ENCODE measurements at regions not wholly inside any gene's neighbourhood (a gene's known extent, or its start where the extent isn't known, plus 50 kb on each side); places are given as distances from the start of the nearest gene placed in this dataset.
A peak's percentile ranks its signal among the peaks of the same experiment; 100 is the strongest.

- TF ChIP-seq ZNF423 (CRISPR knock-in tag; IDR thresholded peaks at IDR 0.05) = no peak
- no peak for TF ChIP-seq GABPB1 (CRISPR knock-in tag; IDR thresholded peaks at IDR 0.05)
- TF ChIP-seq FOXJ3 (CRISPR knock-in tag; IDR thresholded peaks at IDR 0.05; ENCODE audit: borderline replicate concordance) = no peak
- no peak for TF ChIP-seq EMX1 (CRISPR knock-in tag; IDR thresholded peaks at IDR 0.05)
- no peak for TF ChIP-seq OVOL2 (CRISPR knock-in tag; IDR thresholded peaks at IDR 0.05; ENCODE audit: borderline replicate concordance)
Measured at GRCh38 chr13:111482126-111482525, 161.7 kb downstream of the TEX29 start (continued).

DNA sequence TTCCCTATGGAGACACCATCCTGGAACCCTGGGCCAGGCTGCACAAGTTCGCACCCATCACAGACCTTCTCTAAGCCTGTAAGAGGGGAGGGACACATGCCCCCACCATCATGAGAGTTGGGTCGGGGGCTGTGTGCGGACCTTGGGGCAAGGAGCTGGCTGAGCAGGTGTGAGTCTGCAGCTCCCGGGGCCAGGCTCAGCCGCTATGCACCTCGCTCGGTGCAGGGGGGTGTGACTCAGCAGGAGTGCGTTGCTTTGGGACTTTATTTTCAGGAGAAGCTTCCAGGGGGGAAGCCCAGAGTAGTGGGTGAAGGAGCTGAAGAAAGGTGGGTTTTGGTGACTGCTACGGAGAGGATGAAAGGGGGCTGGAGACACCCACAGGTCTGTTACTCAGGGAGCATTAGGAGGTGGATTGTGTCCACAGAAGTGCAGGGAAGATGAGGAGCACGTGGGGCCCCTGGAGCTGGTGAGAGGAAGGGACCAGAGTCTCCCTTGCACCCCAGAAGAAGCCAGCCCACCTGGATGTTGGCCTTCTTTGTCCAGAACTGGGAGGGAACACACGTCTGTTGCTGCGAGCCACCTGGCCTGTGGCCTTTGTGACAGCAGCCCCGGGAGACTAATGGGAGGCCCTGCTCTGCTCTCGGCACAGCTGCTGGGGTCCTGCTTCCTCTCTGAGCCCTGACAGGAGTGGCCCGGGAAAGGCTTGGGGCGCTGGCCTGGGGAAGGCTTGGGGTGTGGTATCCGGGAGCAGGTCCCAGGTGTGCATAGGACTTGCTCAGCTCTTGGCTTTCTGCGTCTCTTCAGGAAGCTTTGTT, 162.6 kb downstream of the TEX29 start:
- Mint-ChIP-seq H3K27me3 (ENCODE audit: low read depth) (no peaks in the 10 kb centered on the region), H3K4me1 (0 out of 2 replicates have a peak, but pooled peaks cover 4% of the 10 kb centered on the region), H3K27ac (no peak overlapping the region), H3K36me3 (peaks cover 18% of the 10 kb centered on the region), H3K9me3 (peaks cover 31% of the 10 kb centered on the region), H3K4me3 (no peak overlapping the region)
- DNase-seq (ENCODE audit: low spot score) (no peak), ATAC-seq (no peak)
- POLR2A ChIA-PET = no interaction called here
- no peak for TF ChIP-seq CREM (CRISPR knock-in tag; IDR thresholded peaks at IDR 0.05)
- TF ChIP-seq ESRRA (CRISPR knock-in tag; IDR thresholded peaks at IDR 0.05; ENCODE audit: borderline replicate concordance) = no peak
- TF ChIP-seq, protein P1, sequence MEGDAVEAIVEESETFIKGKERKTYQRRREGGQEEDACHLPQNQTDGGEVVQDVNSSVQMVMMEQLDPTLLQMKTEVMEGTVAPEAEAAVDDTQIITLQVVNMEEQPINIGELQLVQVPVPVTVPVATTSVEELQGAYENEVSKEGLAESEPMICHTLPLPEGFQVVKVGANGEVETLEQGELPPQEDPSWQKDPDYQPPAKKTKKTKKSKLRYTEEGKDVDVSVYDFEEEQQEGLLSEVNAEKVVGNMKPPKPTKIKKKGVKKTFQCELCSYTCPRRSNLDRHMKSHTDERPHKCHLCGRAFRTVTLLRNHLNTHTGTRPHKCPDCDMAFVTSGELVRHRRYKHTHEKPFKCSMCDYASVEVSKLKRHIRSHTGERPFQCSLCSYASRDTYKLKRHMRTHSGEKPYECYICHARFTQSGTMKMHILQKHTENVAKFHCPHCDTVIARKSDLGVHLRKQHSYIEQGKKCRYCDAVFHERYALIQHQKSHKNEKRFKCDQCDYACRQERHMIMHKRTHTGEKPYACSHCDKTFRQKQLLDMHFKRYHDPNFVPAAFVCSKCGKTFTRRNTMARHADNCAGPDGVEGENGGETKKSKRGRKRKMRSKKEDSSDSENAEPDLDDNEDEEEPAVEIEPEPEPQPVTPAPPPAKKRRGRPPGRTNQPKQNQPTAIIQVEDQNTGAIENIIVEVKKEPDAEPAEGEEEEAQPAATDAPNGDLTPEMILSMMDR (IDR thresholded peaks at IDR 0.05) = no peak
- TF ChIP-seq, protein P2, sequence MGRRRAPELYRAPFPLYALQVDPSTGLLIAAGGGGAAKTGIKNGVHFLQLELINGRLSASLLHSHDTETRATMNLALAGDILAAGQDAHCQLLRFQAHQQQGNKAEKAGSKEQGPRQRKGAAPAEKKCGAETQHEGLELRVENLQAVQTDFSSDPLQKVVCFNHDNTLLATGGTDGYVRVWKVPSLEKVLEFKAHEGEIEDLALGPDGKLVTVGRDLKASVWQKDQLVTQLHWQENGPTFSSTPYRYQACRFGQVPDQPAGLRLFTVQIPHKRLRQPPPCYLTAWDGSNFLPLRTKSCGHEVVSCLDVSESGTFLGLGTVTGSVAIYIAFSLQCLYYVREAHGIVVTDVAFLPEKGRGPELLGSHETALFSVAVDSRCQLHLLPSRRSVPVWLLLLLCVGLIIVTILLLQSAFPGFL (CRISPR knock-in tag; IDR thresholded peaks at IDR 0.05; ENCODE audit: borderline replicate concordance) = no peak
- no peak for TF ChIP-seq TEAD1 (CRISPR knock-in tag; IDR thresholded peaks at IDR 0.05)
- no peak for TF ChIP-seq ZNF263 (CRISPR knock-in tag; IDR thresholded peaks at IDR 0.05; ENCODE audit: low read depth)
- no peak for TF ChIP-seq ZNF317 (CRISPR knock-in tag; IDR thresholded peaks at IDR 0.05; ENCODE audit: borderline replicate concordance, low read depth)
- TF ChIP-seq NR2C2 (CRISPR knock-in tag; IDR thresholded peaks at IDR 0.05) = no peak
- no peak for TF ChIP-seq IRF1 (CRISPR knock-in tag; IDR thresholded peaks at IDR 0.05)
- TF ChIP-seq ZNF423 (CRISPR knock-in tag; IDR thresholded peaks at IDR 0.05) = no peak
- no peak for TF ChIP-seq NR1H2 (CRISPR knock-in tag; IDR thresholded peaks at IDR 0.05)
- TF ChIP-seq NFYB (CRISPR knock-in tag; conservative IDR thresholded peaks at IDR 0.05; ENCODE audit: low read depth) = no peak
- TF ChIP-seq, protein P3, sequence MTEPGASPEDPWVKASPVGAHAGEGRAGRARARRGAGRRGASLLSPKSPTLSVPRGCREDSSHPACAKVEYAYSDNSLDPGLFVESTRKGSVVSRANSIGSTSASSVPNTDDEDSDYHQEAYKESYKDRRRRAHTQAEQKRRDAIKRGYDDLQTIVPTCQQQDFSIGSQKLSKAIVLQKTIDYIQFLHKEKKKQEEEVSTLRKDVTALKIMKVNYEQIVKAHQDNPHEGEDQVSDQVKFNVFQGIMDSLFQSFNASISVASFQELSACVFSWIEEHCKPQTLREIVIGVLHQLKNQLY (CRISPR knock-in tag; IDR thresholded peaks at IDR 0.05) = no peak
- CTCF ChIA-PET = interaction anchor here (2.7 kb wide), 1 partner anchor 9 kb away, joined by 7 read pairs; no protein-coding TSS in a partner anchor

DNA sequence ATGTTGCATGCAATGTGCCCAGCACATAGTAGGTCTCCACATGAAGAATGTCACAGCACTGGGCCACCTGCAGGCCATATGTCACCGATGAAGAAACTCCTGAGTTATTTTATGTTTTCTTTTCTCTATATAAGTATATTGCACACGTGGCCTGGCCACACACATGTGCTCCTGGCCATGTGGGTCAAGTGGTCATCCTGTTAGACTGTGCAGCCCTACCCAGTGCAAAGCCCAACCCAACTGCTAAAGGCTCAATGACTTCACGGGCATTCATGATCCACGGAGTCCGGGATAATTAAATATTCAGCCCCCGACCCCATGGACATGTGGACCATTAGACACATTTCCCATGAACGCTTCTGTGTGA, 163.2 kb downstream of the TEX29 start:
- 0 out of 2 replicates have a peak, but pooled peaks cover 4% of the 10 kb centered on the region for H3K4me1 Mint-ChIP-seq
- H3K4me3 Mint-ChIP-seq = no peak overlapping the region
- ChIA-PET POLR2A (no interaction called here), CTCF (interaction anchor here (1.0 to 2.7 kb wide), 3 partner anchors 9 to 46 kb away, joined by 3 to 7 read pairs (median 4); no protein-coding TSS in a partner anchor)
- no peak for ATAC-seq
- H3K27ac Mint-ChIP-seq = peak overlapping the region; percentile 78; the same call in 1 of the 2 replicates
- no peaks in the 10 kb centered on the region for H3K27me3 Mint-ChIP-seq (ENCODE audit: low read depth)
- H3K36me3 Mint-ChIP-seq = peaks cover 24% of the 10 kb centered on the region
- peaks cover 36% of the 10 kb centered on the region for H3K9me3 Mint-ChIP-seq
- DNase-seq (ENCODE audit: low spot score) = no peak
- no peak for TF ChIP-seq RORB (CRISPR knock-in tag; IDR thresholded peaks at IDR 0.05)
- TF ChIP-seq, protein P4, sequence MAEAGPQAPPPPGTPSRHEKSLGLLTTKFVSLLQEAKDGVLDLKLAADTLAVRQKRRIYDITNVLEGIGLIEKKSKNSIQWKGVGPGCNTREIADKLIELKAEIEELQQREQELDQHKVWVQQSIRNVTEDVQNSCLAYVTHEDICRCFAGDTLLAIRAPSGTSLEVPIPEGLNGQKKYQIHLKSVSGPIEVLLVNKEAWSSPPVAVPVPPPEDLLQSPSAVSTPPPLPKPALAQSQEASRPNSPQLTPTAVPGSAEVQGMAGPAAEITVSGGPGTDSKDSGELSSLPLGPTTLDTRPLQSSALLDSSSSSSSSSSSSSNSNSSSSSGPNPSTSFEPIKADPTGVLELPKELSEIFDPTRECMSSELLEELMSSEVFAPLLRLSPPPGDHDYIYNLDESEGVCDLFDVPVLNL (CRISPR knock-in tag; IDR thresholded peaks at IDR 0.05; ENCODE audit: borderline replicate concordance, low read depth) = no peak
- no peak for TF ChIP-seq ZNF512 (CRISPR knock-in tag; IDR thresholded peaks at IDR 0.05; ENCODE audit: borderline replicate concordance)
- TF ChIP-seq, protein P5, sequence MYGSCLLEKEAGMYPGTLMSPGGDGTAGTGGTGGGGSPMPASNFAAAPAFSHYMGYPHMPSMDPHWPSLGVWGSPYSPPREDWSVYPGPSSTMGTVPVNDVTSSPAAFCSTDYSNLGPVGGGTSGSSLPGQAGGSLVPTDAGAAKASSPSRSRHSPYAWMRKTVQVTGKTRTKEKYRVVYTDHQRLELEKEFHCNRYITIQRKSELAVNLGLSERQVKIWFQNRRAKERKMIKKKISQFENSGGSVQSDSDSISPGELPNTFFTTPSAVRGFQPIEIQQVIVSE (CRISPR knock-in tag; IDR thresholded peaks at IDR 0.05; ENCODE audit: borderline replicate concordance) = no peak
- no peak for TF ChIP-seq CREB1 (CRISPR knock-in tag; IDR thresholded peaks at IDR 0.05)
- no peak for TF ChIP-seq USF1 (CRISPR knock-in tag; IDR thresholded peaks at IDR 0.05)
- no peak for TF ChIP-seq ZNF263 (CRISPR knock-in tag; IDR thresholded peaks at IDR 0.05; ENCODE audit: low read depth)
- TF ChIP-seq TP53 (CRISPR knock-in tag; IDR thresholded peaks at IDR 0.05) = no peak
- no peak for TF ChIP-seq FOXK1 (CRISPR knock-in tag; IDR thresholded peaks at IDR 0.05)

Measured in WTC11 (cell line).